Kidney glomerular epithelial cell (primary cell): ENCODE measurements at regions not wholly inside any gene's neighbourhood (a gene's known extent, or its start where the extent isn't known, plus 50 kb on each side); places are given as distances from the start of the nearest gene placed in this dataset.

Experiments
- DNase-seq: peaks from one replicate; lab custom pipeline; 2025; lab: John Stamatoyannopoulos, UW

DNA sequence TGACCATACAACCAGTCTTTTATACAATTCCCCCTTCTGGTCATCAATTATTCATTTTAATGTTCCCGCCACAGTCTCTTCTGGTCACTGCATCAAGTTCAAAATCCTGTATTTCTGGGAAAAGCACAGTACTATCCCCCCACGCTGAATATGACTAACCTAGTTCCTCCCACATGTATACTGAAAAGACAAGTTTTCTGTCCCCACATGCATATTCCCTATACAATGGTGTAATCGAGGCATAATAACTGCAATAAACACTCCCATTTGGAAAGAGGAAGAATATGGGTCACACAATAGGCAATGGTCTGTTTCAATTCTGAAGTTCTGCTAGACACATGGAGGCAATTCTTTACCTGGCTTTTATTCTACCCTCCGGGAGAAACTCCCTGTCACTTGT lies 344.9 kb downstream of the EFNA5 start:
- DNase-seq: no peak

DNA sequence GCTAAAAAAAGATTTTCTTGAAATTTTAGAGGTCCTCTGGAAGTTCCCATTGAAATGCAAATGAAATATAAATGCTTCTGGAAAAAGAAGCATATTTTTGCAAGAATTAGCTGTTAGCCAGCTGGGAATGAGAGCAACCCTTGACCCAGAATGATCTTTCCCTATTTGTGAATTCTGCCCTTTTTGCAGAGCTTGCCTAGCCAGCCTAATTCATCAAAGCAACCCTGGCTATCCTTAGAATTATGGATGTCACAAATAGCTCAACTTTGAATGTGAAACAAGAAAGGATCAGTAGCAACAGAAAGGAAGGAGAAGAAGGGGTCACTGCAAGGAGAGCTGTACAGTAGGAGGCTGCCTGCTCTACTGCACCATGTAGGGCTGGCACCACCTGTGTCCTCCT lies 345.9 kb downstream of the EFNA5 start:
- no peak for DNase-seq

DNA sequence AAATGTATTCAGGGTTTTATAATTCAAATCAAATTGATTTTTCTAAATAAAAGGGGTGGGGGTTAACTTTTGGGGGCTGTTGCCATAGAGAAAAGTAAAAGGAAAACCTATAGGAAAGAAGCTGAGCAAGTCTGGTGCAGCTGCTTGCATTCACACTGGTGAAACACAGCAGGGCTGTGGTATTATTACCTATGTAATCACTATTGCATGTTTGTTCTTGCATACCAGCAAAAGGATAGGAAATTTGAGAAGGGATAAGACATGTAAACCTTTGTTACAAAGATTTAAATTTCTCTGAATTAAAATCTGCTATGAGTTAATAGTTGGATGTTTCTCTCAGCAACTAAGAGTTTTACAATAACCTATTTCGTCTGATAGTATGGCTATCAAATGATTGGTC lies 346.7 kb downstream of the EFNA5 start:
- DNase-seq: no peak

DNA sequence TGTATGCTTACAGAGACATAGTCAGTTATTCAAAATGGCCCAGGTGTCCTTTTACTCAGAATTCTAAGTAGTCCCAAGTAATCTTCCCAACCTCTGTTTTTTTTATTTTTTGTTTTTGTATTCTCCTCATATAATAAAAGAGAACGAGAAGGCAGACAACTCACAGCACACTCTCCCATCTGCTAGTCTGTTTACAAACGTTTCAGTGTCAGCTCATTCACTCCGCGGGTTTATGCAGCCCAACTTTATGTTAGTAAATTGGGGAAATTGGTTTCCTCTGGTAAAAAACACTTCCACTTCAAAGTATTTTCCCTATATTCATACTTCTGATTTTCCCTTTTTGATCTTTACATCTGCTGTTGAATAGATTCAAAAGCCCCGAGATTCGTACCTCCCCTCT lies 347.2 kb downstream of the EFNA5 start:
- no peak for DNase-seq

DNA sequence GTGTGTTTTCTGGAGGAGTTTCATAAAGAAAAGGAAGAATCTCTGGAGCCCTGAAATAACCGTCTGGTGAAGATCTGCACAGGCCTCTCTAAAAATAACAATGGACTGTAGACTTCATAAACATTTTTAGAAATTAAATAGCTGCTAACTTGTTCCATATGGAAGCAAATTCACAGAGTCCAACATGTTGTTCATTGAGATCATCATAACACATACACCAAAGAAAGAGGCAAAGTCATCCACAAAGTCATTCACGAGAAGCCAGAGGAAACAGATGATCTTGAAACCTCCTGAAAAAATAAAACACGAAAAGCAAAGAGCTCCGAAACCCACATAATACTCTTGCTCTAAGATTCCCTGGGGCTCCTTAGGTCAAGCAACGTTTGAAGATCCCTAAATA lies 347.8 kb downstream of the EFNA5 start:
- no peak for DNase-seq

DNA sequence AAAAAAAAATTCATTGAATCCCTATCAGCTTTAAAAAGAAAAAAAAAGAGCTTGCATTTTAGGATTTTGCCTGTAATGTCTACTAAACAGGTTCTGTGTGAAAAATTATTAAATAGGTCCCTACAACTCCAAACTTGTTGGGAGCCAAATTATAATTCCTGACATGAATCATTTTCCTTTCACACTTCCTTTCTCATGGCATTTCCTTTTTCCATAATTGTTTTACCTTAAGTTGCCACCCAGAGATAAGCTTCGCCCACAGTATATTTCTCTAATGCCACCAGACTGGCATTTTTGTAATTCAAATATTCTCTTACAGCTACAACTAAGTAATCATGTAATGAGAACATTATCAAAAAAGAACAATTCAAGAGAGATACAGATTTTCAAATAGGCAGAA lies 348.8 kb downstream of the EFNA5 start:
- DNase-seq: no peak

DNA sequence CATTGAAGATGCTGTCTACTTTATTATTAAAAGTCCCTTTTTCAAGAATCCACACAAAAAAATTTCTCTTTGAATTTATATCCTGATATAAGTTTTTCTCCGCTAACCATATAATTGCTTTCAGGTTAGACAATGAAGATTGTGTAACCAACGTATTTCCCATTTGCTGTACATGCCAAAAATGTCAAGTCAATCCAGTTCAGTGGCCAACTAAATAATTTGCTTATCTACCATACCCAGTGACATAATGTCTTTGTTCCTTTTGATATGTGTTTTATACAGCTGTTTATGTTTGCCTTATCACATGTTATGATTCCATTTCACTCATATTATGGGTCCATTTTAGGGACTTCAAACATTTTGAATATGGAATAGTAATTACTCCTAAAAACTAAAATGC lies 349.9 kb downstream of the EFNA5 start:
- DNase-seq: no peak

DNA sequence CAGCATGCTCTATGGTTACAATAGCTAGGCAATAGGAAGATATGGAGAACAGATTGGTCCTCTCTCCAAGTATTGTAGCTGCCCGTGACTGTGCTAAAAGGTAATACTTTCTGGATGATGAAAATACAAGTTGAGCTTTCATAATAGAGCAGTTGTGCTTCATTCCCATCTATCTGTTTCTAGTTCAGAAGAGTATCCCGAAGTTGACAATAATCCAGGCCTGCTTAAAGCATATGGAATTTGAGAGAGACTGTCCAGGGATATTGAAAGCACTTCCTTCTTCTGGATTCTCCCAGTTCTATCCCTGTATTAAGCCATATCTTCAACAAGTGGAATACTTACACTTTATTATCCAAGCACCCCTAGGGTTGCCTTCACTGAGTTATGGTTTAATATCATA lies 350.4 kb downstream of the EFNA5 start:
- no peak for DNase-seq

DNA sequence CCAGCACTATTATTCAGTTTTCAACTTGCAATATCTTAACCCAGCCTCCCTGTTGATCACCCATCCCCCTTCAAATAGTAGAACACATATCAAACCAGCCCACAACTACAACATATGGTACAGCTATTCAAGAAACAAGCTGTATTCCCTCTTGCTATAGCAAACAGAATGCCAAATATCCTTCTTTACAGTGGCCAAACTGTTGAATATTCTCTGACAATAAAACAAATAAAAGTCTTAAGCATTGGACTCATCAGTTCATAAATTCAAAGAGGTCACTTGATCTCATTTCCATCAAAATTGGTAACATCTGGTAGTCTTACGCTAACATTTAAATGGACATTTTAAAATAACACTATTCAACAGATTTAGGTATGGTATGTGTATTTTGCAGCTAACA lies 350.8 kb downstream of the EFNA5 start:
- DNase-seq: no peak

DNA sequence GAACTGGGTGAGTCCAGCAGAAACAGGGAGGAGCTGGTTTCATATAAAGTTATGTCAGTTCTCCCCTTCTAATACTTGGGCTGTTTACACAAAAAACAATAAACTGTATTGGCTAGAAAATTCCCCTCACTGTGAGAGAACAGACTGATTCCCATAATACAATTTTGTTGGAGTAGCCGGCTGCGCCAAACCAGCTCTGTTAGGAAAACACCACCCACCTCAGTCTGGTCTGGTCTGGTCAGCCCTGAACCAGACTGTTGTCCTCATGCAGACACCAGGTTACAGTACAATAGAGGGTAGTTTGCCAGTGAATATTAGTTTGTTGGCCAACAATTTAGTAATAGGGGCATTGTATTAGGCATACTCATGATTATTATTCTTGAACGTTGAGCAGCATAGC lies 356.4 kb downstream of the EFNA5 start:
- DNase-seq: no peak

DNA sequence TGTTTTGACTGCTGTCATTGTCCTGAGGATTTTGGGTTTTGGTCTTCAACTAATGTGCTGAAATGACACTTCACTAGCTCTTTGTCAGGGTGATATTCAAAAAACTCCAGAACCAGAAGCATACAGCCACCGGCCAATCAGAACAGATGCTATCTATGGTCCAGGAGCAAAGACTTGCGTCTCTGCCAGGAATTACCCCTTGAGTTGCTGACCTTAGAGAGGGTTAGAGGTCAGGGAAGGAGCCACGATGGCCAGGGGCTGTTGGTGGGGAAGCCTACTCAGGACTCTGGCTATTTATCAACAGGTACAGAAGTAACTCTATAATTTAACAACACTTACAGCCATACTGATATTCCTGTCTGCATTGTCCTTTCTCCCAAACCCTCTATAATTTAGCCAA lies 356.8 kb downstream of the EFNA5 start:
- DNase-seq: no peak

DNA sequence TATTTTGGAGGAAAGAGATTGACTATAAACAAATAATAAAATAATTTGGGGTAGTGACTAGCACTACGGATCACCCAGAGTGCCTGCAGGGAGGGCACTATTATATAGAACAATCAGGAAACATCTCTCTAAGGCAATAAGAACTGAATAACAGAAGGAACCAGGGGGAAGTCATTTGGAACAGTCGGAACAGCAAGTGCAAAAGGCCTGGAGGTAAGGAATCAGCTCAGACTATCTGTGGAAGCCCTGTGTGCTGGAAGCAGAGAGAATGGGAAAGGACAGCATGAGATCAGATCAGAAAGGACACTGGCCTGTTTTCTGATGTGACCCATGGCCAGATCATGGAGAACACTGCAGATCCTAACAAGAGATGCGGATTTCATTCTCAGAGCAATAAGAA lies 357.6 kb downstream of the EFNA5 start:
- DNase-seq: no peak

DNA sequence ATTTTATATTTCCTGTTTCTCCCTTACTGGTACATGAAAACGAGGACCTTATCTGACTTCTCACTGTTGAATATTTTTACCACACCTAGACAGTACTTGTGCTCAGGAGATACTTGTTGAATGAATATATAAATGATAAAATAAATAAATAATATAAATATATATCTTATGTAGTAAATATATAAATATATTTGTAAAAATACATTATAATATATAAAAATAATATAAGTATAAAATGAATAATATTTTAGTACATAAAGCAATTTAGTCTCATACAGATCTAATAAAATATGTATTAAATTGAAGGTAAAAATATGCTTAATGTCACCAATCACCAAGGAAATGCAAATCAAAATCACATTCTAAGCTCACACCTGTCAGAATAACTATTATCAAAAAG lies 360.6 kb downstream of the EFNA5 start:
- no peak for DNase-seq

DNA sequence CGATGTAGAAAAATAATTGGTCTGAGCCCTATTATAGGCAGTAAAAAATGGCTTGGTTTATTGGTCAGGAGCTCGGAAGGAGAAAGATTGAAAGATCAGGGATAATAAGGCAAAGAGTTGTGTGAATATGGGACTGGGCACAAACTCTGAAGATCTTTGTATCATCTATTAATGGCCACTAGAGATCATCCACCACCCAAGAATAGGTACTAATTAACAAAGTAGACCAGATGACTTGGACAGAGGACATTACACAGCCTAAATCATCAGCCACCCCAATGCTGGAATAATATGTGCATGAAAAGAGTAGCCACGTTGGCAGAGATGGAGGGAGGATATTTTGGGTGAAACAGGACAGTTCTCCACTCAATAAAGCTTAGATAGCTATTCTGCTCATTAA lies 364.1 kb downstream of the EFNA5 start:
- DNase-seq: no peak

DNA sequence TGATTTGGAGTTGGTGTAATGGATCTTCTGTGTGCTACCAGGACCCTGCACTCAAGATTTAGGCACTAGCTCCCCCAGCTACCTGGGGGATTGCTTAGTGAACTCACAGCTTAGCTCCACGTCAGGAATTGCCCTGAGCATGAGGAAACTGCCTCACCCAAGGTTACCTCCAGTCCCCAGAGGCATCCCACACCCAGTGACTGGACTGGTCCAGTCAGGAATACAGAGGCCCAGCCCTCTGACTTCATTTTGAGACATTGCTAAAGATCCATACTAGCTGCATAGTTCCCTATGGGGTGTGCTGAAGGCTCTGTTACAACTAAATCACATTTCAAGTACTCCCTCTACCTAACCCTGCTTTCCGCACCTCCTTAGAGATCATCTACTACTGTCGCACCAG lies 364.7 kb downstream of the EFNA5 start:
- no peak for DNase-seq

DNA sequence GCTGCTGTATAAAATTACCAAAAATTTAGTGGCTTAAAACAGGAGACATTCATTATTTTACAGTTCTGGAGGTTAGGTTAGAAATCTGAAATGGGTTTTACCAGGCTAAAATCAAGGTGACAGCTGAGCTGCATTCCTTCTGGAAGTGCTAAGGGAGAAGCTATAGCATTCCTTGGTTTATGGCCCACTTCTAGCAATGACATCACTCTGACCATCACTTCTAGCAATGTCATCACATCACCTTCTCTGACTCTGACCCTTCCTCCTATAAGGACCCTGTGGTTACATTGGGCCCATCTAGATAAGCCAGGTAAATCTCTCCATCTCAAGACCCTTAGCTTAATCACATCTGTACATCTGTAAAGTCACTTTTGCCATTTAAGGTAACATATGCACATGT lies 366.1 kb downstream of the EFNA5 start:
- no peak for DNase-seq

DNA sequence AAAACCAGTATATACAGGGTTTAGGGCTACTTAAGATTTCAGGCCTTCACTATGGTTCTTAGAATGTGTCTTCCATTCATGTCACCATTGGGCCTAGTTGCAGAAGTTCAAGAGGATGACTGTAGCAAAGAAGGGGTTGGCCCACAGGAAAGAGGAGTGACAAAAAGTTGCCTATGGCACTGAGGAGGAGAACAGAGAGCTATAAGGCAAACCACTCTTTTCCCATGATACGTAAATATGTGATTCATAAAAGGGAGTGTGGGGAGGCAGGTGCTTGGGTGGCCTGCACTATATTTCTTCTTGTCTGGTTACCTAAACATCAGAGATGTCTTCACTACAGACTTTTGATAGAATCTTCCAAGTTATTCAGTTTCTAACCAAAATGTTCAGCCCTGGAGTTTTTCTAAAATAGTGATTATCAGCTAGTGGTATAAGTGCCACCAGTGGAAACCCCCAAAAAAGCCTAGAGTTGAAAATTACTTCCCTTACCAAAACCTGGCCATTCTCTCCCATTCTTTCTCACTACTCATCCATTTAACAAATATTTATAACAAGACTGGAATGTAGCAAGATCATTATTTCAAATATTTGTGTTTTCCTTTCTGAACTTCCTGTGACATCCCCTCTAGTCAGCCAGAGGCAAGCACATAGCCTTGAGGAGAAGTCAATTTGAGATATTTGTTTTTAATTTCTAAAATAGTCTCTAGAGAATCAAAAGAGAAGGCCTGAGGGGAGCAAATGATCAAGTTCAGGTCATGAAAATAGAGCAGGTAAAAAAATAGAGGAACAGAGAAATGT lies 367.4 kb downstream of the EFNA5 start:
- no peak for DNase-seq

DNA sequence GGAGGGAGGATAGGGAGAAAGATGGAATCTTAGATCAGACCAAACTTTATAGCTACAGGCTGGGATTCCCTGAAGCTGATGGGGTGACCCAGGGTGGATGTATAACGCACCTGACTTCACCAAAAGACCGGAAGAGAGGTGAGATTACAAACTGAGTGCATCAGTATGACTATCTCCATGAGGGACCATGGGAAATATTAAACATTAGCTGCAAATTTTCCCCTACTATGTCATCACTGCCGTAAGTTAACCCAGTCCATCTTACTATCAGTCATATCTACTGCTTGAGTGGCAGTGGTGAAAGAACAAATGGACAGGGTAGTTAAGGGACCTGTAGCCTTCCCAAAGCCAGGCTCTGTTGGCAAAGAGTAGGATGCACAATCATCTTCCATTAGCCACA lies 368.3 kb downstream of the EFNA5 start:
- no peak for DNase-seq

DNA sequence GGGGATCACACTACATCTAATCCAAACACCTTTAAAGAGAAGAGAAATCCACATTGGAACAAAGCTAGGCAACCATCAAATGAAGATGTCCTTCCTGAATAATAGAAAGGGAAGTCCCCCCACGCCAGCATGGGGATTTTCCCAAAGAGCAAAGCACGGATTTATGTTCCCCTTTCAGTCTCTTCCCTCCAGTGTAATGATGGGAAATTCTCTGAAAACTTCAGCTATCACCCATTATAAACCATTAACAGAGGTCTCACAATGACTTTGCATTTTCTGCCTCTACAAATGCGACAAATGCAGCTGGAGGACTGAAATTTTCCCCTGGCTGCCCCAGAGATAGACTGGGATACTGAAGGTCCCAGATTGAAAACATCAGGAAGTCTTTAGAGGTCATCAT lies 368.7 kb downstream of the EFNA5 start:
- no peak for DNase-seq

DNA sequence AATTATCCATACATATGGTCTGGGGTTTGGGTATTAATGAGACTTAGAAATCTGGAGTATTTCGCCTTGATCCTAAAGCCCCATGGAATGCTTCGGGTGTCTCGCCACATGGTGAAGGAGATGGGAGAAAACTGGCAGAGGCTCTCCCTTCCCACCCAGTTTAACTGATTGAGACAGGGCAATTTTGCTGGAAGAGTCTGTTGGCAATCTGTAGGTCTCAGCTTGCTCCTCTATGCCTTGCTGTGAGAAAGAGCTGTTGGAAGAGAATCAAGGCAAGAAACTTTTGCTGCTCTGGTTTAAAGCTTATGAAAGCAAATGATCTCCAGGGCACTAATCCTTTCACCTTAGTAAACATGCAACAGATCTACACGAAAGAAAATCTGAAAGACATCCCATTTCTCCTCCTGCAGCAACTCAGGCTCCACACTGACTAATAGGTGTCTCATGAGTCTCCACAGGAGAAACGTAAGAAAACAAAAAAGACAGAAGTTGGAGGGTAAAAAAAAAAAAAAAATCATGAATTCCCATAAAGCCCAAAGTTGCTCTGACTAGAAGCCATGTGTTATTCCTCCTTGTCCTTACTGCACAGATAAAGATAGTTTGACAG lies 369.9 kb downstream of the EFNA5 start:
- no peak for DNase-seq

DNA sequence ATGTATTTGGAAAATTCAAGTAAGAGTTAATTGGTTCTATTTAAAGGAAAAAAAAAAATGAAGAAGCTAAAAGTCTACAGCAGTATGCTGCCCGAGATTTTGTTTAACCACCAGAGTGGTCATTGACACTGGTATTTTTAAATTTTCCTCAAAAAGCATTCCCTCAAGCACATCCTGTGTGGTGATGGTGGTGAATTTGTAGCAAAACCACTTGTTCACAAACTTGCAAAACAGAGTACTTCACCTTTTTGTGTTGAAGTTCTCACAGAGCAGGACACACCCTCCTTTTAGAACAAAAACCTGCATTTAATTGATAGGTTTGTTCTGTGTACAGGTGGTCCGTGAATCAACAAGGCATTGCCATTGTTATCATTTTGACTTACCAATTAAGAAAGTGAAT lies 374.2 kb downstream of the EFNA5 start:
- DNase-seq: no peak

DNA sequence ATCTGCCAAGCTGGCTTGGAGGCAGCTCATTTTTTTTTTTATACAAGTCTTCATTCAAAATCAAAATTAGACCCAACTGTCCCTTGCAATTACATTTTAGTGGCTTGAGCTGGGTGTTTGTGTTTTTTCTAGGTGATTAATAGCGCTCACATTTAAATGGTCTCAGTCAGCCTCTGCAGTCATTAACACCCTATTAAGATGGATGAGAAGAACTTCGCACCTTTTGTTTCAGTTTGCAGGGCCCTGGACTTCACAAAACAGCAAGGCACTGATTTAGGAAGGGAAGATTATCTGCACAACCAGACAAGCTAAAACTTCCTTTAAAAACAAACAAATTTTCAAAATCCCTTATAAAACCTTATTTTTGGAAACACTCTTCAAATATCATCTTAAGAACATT lies 374.8 kb downstream of the EFNA5 start:
- no peak for DNase-seq

DNA sequence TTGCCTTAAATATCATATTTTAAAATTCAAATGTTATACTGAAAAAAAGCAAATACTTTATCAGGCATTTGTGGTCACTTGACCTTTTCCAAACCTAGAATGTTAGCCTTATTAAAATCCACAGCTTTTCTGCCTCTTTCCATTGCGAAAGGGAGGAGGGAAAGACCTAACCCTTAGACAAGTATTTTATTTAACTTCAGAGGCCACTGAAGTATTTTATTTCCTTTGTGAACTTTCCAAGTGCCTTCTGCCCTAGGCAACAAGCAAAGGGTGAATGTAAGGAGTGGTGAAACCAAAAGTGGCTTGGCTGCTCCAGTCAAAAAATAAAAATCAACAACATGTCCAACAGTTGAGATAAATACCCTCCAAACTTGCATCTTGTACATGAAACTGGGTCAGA lies 376.1 kb downstream of the EFNA5 start:
- DNase-seq: no peak

DNA sequence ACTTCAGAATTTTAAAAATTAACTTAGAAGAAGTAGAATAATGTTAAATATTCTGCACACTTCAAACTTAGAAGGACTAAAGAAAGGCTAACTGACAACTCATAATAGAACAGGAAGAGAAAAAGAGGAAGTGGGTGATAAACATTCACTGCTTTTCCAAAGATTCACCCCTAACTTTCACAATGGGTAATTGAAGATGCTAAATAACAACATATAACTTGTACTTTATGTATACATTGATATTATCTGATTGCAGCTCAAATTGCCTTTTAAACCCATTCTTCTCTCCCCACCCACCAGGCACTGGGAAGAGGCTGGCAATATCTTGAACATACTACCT lies 376.6 kb downstream of the EFNA5 start:
- DNase-seq: no peak
